Thoracic aorta (tissue), 2 donors: ENCODE measurements at regions not wholly inside any gene's neighbourhood (a gene's known extent, or its start where the extent isn't known, plus 50 kb on each side); places are given as distances from the start of the nearest gene placed in this dataset.

Experiments
- ATAC-seq: fragments of 150-250 bp; one replicate; pipeline ENCODE4 v1.8.0; 2017; ENCODE audit warnings: low read depth; ENCODE audit not compliant: insufficient number of reproducible peaks, low FRiP score
- DNase-seq: peaks from one replicate; pipeline ENCODE4 v3.0.0-alpha.2; 2020; ENCODE audit warnings: low spot score
- H3K27ac ChIP-seq, 2 donors: fragments of 200-600 bp; sonication (generic); 1 replicate in 1 of 2; 2 replicates in 1 of 2; pipeline ENCODE4 v1.5.1; 2016; ENCODE audit warnings: mild to moderate bottlenecking in 2 of 2, moderate library complexity in 2 of 2
- H3K27me3 ChIP-seq: fragments of 200-600 bp; sonication (generic); replicated peaks from 2 replicates; pipeline ENCODE4 v1.6.0; 2016; ENCODE audit warnings: mild to moderate bottlenecking; ENCODE audit not compliant: insufficient read depth
- H3K36me3 ChIP-seq: fragments of 200-600 bp; sonication (generic); one replicate; pipeline ENCODE4 v1.5.1; 2016
- H3K4me1 ChIP-seq, 2 donors: fragments of 200-600 bp; sonication (generic); 1 replicate in 1 of 2; 2 replicates in 1 of 2; pipeline versions ENCODE4 v1.5.1 to v1.6.0; 2016; ENCODE audit warnings: low read depth in 2 of 2, mild to moderate bottlenecking in 1 of 2; ENCODE audit not compliant: control insufficient read depth in 1 of 2
- H3K4me3 ChIP-seq: fragments of 200-600 bp; sonication (generic); 2 replicates; pipeline ENCODE4 v1.5.1; 2016; ENCODE audit warnings: mild to moderate bottlenecking
- H3K9me3 ChIP-seq: fragments of 200-600 bp; sonication (generic); 2 replicates; pipeline ENCODE4 v1.5.1; 2016
- CTCF ChIP-seq: fragments of 200-600 bp; sonication (generic); IDR thresholded peaks from one replicate; pipeline ENCODE4 v1.5.1; 2019; ENCODE audit warnings: antibody characterized with exemption

GRCh38 chr5:162769019-162769418 is 668.4 kb upstream of the CCNG1 start:
- no peak for TF ChIP-seq CTCF
- no peak for ATAC-seq
- Histone ChIP-seq H3K27ac (no peak overlapping the region), H3K4me1 (no peaks in the 10 kb centered on the region), H3K27me3 (no peaks in the 10 kb centered on the region), H3K36me3 (no peaks in the 10 kb centered on the region), H3K4me3 (no peak overlapping the region), H3K9me3 (no peaks in the 10 kb centered on the region)
- DNase-seq, result no peak

GRCh38 chr5:162785673-162786072 is 651.7 kb upstream of the CCNG1 start:
- H3K4me3 ChIP-seq, result no peak overlapping the region
- no peak for DNase-seq

GRCh38 chr5:162786234-162786633 is 651.2 kb upstream of the CCNG1 start:
- no peak for ATAC-seq
- TF ChIP-seq CTCF, result no peak
- Histone ChIP-seq H3K27me3 (no peaks in the 10 kb centered on the region), H3K4me3 (no peak overlapping the region), H3K36me3 (no peaks in the 10 kb centered on the region), H3K27ac (no peak overlapping the region), H3K9me3 (no peaks in the 10 kb centered on the region), H3K4me1 (no peaks in the 10 kb centered on the region)
- DNase-seq, result no peak

More at GRCh38 chr5:162785673-162786072, 651.7 kb upstream of the CCNG1 start:
- H3K9me3 ChIP-seq, result no peaks in the 10 kb centered on the region
- H3K27me3 ChIP-seq, result no peaks in the 10 kb centered on the region
- ATAC-seq, result no peak
- no peak for TF ChIP-seq CTCF
- no peak overlapping the region for H3K27ac ChIP-seq
- H3K36me3 ChIP-seq, result no peaks in the 10 kb centered on the region
- no peaks in the 10 kb centered on the region for H3K4me1 ChIP-seq

- ATAC-seq, result no peak
- Histone ChIP-seq H3K36me3 (no peaks in the 10 kb centered on the region), H3K27me3 (no peaks in the 10 kb centered on the region), H3K27ac (no peak overlapping the region), H3K4me3 (no peak overlapping the region), H3K4me1 (no peaks in the 10 kb centered on the region), H3K9me3 (no peaks in the 10 kb centered on the region)
- no peak for DNase-seq
- TF ChIP-seq CTCF, result no peak
Measured at GRCh38 chr5:162796507-162796906, 640.9 kb upstream of the CCNG1 start.

GRCh38 chr5:162800301-162800700 is 637.1 kb upstream of the CCNG1 start:
- DNase-seq, result no peak
- no peak for ATAC-seq
- H3K27me3 ChIP-seq, result no peaks in the 10 kb centered on the region
- no peaks in the 10 kb centered on the region for H3K9me3 ChIP-seq
- H3K4me1 ChIP-seq, result no peaks in the 10 kb centered on the region
- no peaks in the 10 kb centered on the region for H3K36me3 ChIP-seq
- no peak for TF ChIP-seq CTCF
- no peak overlapping the region for H3K4me3 ChIP-seq
- H3K27ac ChIP-seq, result no peak overlapping the region
